SK-N-SH treated with all-trans-retinoic acid at 6 μM for 48 hours (cell line): ENCODE measurements at regions not wholly inside any gene's neighbourhood (a gene's known extent, or its start where the extent isn't known, plus 50 kb on each side); places are given as distances from the start of the nearest gene placed in this dataset.

Source experiments
- ATAC-seq: fragments of 200-7000 bp; cut with Tn5 transposase; 3 replicates; pipeline ENCODE4 v1.9.1; 2020; ENCODE audit warnings: mild to moderate bottlenecking, moderate library complexity
- ARNTL ChIP-seq: fragments of 450-650 bp; formaldehyde crosslinking; IDR thresholded peaks from 2 replicates; pipeline ENCODE4 v1.5.0; 2020; ENCODE audit warnings: low read depth, mild to moderate bottlenecking, moderate library complexity, borderline replicate concordance
- BACH2 ChIP-seq: fragments of 250-450 bp; sonication (Bioruptor Pico); IDR thresholded peaks from 2 replicates; pipeline ENCODE4 v1.9.0; 2021; ENCODE audit warnings: mild to moderate bottlenecking, borderline replicate concordance
- CSDC2 ChIP-seq: fragments of 250-450 bp; sonication (Bioruptor Pico); IDR thresholded peaks from 2 replicates; pipeline ENCODE4 v1.5.0; 2020; ENCODE audit warnings: mild to moderate bottlenecking, moderate library complexity
- CSRNP3 ChIP-seq: fragments of 250-450 bp; sonication (Bioruptor Pico); IDR thresholded peaks from 2 replicates; pipeline ENCODE4 v1.5.1; 2021; ENCODE audit warnings: mild to moderate bottlenecking, moderate library complexity
- ESRRG ChIP-seq: fragments of 250-450 bp; sonication (Bioruptor Pico); IDR thresholded peaks from 2 replicates; pipeline ENCODE4 v1.6.1; 2021; ENCODE audit warnings: mild to moderate bottlenecking
- GLIS3 ChIP-seq: fragments of 250-450 bp; sonication (Bioruptor Pico); IDR thresholded peaks from 2 replicates; pipeline ENCODE4 v1.5.0; 2020; ENCODE audit warnings: mild to moderate bottlenecking, moderate library complexity
- OSR1 ChIP-seq: fragments of 250-450 bp; sonication (Bioruptor Pico); IDR thresholded peaks from 2 replicates; pipeline ENCODE4 v1.8.0; 2022; ENCODE audit warnings: moderate library complexity, mild to moderate bottlenecking, inconsistent platforms
- POU6F1 ChIP-seq: fragments of 250-450 bp; sonication (Bioruptor Pico); IDR thresholded peaks from 2 replicates; pipeline ENCODE4 v1.8.0; 2021; ENCODE audit warnings: low read depth, mild to moderate bottlenecking, moderate library complexity, borderline replicate concordance
- PPARA ChIP-seq: fragments of 250-450 bp; sonication (Bioruptor Pico); IDR thresholded peaks from 2 replicates; pipeline ENCODE4 v1.5.0; 2020; ENCODE audit warnings: mild to moderate bottlenecking, borderline replicate concordance
- RARB ChIP-seq: fragments of 250-450 bp; sonication (Bioruptor Pico); IDR thresholded peaks from 2 replicates; pipeline ENCODE4 v1.8.0; 2021; ENCODE audit warnings: mild to moderate bottlenecking, moderate library complexity
- SNAI2 ChIP-seq: fragments of 250-450 bp; sonication (Bioruptor Pico); IDR thresholded peaks from 2 replicates; pipeline ENCODE4 v1.5.0; 2020; ENCODE audit warnings: mild to moderate bottlenecking, moderate library complexity
- TCF4 ChIP-seq: fragments of 250-450 bp; sonication (Bioruptor Pico); IDR thresholded peaks from 2 replicates; pipeline ENCODE4 v1.8.0; 2021; ENCODE audit warnings: mild to moderate bottlenecking, moderate library complexity, borderline replicate concordance
- TOX ChIP-seq: fragments of 250-450 bp; sonication (Bioruptor Pico); IDR thresholded peaks from 2 replicates; pipeline ENCODE4 v1.8.0; 2021; ENCODE audit warnings: mild to moderate bottlenecking, moderate library complexity, borderline replicate concordance
- ZC3H10 ChIP-seq: fragments of 250-450 bp; sonication (Bioruptor Pico); IDR thresholded peaks from 2 replicates; pipeline ENCODE4 v1.5.1; 2021; ENCODE audit warnings: mild to moderate bottlenecking, moderate library complexity
- ZFP3 ChIP-seq: fragments of 250-450 bp; sonication (Bioruptor Pico); IDR thresholded peaks from 2 replicates; pipeline ENCODE4 v1.5.0; 2020; ENCODE audit warnings: mild to moderate bottlenecking, moderate library complexity
- ZFP30 ChIP-seq: fragments of 450-650 bp; formaldehyde crosslinking; IDR thresholded peaks from 2 replicates; pipeline ENCODE4 v1.5.0; 2022; ENCODE audit warnings: mild to moderate bottlenecking, moderate library complexity
- ZNF565 ChIP-seq: fragments of 450-650 bp; formaldehyde crosslinking; conservative IDR thresholded peaks from 2 replicates; pipeline ENCODE4 v1.5.0; 2020; ENCODE audit warnings: low read depth, mild to moderate bottlenecking, moderate library complexity
- ZNF70 ChIP-seq: fragments of 450-650 bp; formaldehyde crosslinking; IDR thresholded peaks from 2 replicates; pipeline ENCODE4 v1.5.0; 2020; ENCODE audit warnings: mild to moderate bottlenecking, moderate library complexity
- ZNF8 ChIP-seq: fragments of 450-650 bp; formaldehyde crosslinking; IDR thresholded peaks from 2 replicates; pipeline ENCODE4 v1.5.0; 2020; ENCODE audit warnings: mild to moderate bottlenecking, moderate library complexity
- TF ChIP-seq, protein P1 (sequence below): fragments of 250-450 bp; sonication (Bioruptor Pico); IDR thresholded peaks from 2 replicates; pipeline ENCODE4 v1.5.1; 2020; ENCODE audit warnings: low read depth, mild to moderate bottlenecking, moderate library complexity
- TF ChIP-seq, protein P2 (sequence below): fragments of 250-450 bp; sonication (Bioruptor Pico); IDR thresholded peaks from 2 replicates; pipeline ENCODE4 v1.5.0; 2020; ENCODE audit warnings: mild to moderate bottlenecking, moderate library complexity
- TF ChIP-seq, protein P3 (sequence below): fragments of 250-450 bp; sonication (Bioruptor Pico); IDR thresholded peaks from 2 replicates; pipeline ENCODE4 v1.8.0; 2020; ENCODE audit warnings: mild to moderate bottlenecking, moderate library complexity, borderline replicate concordance

DNA sequence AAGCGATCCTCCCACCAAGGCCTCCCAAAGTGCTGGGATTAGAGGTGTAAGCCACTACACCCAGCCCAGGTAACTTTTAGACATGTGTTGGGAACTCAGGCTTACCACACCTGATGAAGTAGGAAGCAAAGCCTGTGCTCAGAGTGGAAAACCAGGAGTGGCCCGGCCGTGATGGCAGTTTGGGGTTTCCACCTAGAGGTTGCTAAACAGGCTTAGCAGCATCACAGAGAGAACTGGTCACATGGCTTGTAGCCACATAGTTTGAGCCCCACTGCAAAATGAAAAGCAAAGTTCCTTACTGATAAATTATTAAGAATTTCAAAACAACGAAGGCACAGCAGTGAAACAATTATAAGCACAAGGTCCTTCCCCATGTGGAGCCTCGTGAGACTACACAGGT, 142.6 kb upstream of the CXADR start:
- no peak for ATAC-seq
- no peak for TF ChIP-seq PPARA (CRISPR knock-in tag)
- TF ChIP-seq ZFP3 (CRISPR knock-in tag), result no peak
- TF ChIP-seq TCF4, result no peak
- TF ChIP-seq ZNF70, result no peak
- TF ChIP-seq ZC3H10 (CRISPR knock-in tag), result no peak
- no peak for TF ChIP-seq ZNF565 (CRISPR knock-in tag)
- no peak for TF ChIP-seq GLIS3 (CRISPR knock-in tag)
- TF ChIP-seq, protein P1, sequence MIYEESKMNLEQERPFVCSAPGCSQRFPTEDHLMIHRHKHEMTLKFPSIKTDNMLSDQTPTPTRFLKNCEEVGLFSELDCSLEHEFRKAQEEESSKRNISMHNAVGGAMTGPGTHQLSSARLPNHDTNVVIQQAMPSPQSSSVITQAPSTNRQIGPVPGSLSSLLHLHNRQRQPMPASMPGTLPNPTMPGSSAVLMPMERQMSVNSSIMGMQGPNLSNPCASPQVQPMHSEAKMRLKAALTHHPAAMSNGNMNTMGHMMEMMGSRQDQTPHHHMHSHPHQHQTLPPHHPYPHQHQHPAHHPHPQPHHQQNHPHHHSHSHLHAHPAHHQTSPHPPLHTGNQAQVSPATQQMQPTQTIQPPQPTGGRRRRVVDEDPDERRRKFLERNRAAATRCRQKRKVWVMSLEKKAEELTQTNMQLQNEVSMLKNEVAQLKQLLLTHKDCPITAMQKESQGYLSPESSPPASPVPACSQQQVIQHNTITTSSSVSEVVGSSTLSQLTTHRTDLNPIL, result no peak
- no peak for TF ChIP-seq ARNTL (CRISPR knock-in tag)
- TF ChIP-seq BACH2, result no peak
- TF ChIP-seq, protein P2, sequence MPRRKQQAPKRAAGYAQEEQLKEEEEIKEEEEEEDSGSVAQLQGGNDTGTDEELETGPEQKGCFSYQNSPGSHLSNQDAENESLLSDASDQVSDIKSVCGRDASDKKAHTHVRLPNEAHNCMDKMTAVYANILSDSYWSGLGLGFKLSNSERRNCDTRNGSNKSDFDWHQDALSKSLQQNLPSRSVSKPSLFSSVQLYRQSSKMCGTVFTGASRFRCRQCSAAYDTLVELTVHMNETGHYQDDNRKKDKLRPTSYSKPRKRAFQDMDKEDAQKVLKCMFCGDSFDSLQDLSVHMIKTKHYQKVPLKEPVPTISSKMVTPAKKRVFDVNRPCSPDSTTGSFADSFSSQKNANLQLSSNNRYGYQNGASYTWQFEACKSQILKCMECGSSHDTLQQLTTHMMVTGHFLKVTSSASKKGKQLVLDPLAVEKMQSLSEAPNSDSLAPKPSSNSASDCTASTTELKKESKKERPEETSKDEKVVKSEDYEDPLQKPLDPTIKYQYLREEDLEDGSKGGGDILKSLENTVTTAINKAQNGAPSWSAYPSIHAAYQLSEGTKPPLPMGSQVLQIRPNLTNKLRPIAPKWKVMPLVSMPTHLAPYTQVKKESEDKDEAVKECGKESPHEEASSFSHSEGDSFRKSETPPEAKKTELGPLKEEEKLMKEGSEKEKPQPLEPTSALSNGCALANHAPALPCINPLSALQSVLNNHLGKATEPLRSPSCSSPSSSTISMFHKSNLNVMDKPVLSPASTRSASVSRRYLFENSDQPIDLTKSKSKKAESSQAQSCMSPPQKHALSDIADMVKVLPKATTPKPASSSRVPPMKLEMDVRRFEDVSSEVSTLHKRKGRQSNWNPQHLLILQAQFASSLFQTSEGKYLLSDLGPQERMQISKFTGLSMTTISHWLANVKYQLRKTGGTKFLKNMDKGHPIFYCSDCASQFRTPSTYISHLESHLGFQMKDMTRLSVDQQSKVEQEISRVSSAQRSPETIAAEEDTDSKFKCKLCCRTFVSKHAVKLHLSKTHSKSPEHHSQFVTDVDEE (CRISPR knock-in tag), result no peak
- no peak for TF ChIP-seq CSDC2
- TF ChIP-seq ZNF8 (CRISPR knock-in tag), result no peak
- TF ChIP-seq SNAI2 (CRISPR knock-in tag), result no peak
- TF ChIP-seq, protein P3, sequence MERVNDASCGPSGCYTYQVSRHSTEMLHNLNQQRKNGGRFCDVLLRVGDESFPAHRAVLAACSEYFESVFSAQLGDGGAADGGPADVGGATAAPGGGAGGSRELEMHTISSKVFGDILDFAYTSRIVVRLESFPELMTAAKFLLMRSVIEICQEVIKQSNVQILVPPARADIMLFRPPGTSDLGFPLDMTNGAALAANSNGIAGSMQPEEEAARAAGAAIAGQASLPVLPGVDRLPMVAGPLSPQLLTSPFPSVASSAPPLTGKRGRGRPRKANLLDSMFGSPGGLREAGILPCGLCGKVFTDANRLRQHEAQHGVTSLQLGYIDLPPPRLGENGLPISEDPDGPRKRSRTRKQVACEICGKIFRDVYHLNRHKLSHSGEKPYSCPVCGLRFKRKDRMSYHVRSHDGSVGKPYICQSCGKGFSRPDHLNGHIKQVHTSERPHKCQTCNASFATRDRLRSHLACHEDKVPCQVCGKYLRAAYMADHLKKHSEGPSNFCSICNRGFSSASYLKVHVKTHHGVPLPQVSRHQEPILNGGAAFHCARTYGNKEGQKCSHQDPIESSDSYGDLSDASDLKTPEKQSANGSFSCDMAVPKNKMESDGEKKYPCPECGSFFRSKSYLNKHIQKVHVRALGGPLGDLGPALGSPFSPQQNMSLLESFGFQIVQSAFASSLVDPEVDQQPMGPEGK (CRISPR knock-in tag), result no peak
- TF ChIP-seq CSRNP3, result no peak
- TF ChIP-seq OSR1, result no peak
- TF ChIP-seq POU6F1 (CRISPR knock-in tag), result no peak
- TF ChIP-seq TOX (CRISPR knock-in tag), result no peak

GRCh38 chr21:17370916-17371315, 141.9 kb upstream of the CXADR start:
- no peak for TF ChIP-seq GLIS3 (CRISPR knock-in tag)
- TF ChIP-seq, protein P1, result no peak
- TF ChIP-seq ZNF565 (CRISPR knock-in tag), result no peak
- TF ChIP-seq TOX (CRISPR knock-in tag), result no peak
- no peak for TF ChIP-seq OSR1
- no peak for TF ChIP-seq ZFP30 (CRISPR knock-in tag)
- TF ChIP-seq ESRRG (CRISPR knock-in tag), result no peak
- no peak for TF ChIP-seq ZNF70
- no peak for TF ChIP-seq RARB
- TF ChIP-seq ZNF8 (CRISPR knock-in tag), result no peak
- TF ChIP-seq TCF4, result no peak
- TF ChIP-seq SNAI2 (CRISPR knock-in tag), result no peak
- no peak for ATAC-seq
